ENCODE measurements at regions not wholly inside any gene's neighbourhood (a gene's known extent, or its start where the extent isn't known, plus 50 kb on each side); places are given as distances from the start of the nearest gene placed in this dataset.

DNA sequence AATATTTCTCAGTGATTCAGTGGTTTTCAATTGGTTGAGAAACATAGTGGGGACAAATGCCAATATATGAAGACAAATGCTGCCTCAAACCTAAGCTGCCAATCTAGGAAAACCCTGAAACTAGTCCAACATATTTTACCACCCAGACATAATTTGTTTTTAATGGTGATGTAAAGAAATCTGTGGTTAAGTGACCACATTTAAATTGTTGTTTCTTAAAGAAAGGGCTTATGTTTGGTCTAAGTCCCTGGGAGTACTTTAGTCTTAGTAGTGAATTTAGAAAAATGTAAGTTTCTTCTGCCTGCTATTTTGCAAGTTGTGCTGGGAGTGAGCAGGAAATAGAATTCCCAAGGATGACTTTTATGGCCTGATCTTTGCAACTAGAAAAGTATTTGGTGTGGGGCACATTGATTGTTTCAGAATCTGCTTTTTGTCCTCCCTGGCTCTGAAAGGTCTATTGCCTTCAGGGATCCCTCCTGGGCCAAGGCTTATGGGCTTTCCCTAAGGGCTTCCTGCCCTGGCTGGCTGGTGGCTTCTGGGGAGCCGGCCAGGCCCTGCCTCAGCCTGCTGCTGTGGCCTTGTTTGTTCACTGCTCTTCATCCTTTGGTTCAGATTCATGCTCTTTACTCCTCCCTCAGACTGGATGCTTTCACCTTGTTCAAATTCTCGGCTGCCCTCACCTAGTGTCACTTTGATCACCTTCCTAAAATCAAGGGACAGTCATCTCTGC lies 169.8 kb upstream of the JADE1 start:
- no peak for TF ChIP-seq EZH2 (IDR thresholded peaks at IDR 0.05)
- TF ChIP-seq FOXP2 (optimal IDR thresholded peaks at IDR 0.05; ENCODE audit: control extremely low read depth, extremely low read length, insufficient read depth) = no peak
- no peak for TF ChIP-seq POLR2AphosphoS5 (IDR thresholded peaks at IDR 0.05; ENCODE audit: borderline replicate concordance, low read depth, low read length)
